Neuron (in vitro differentiated cells): ENCODE measurements at regions not wholly inside any gene's neighbourhood (a gene's known extent, or its start where the extent isn't known, plus 50 kb on each side); places are given as distances from the start of the nearest gene placed in this dataset.
"Not testable (repeated sequence)": the region's sequence is repeated elsewhere in the genome, so short reads cannot be mapped to it uniquely, and the experiment has no call there.

Experiments
- H2AFZ ChIP-seq: one replicate; pipeline ENCODE4 v1.6.1; 2013; ENCODE audit warnings: low read depth, mild to moderate bottlenecking, inconsistent platforms, low read length, moderate library complexity
- H3K27me3 ChIP-seq: one replicate; pipeline ENCODE4 v1.6.1; 2013; ENCODE audit warnings: low read length; ENCODE audit not compliant: insufficient read depth
- H3K36me3 ChIP-seq: one replicate; pipeline ENCODE4 v1.6.1; 2013; ENCODE audit warnings: low read length; ENCODE audit not compliant: insufficient read depth
- H3K4me1 ChIP-seq: one replicate; pipeline ENCODE4 v1.6.1; 2013; ENCODE audit warnings: low read length; ENCODE audit not compliant: insufficient read depth
- H3K4me3 ChIP-seq: 2 replicates; pipeline ENCODE4 v1.5.1; 2013; ENCODE audit warnings: mild to moderate bottlenecking, low read length, moderate library complexity
- H3K9me3 ChIP-seq: one replicate; pipeline ENCODE4 v1.6.1; 2013; ENCODE audit warnings: low read length

DNA sequence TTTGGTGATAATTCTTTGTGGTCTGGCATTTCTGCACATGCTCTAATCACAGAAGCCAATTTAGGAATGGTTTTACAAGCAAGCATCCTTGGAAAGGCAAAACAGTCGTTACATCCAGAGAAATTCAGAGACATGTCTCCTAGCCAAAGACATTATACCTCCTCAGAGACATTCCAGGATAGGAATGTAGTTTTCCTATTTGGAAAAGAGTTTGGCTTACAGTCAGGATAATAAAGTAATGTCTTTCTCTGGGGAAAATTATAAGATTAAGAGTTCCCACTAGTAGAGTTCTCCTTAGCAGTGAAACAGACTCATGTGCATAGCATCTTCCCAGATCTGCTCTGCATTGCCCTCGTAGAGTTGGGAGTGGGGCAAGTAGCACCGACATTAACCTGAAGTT is 753.6 kb upstream of the TMEFF2 start:
- Histone ChIP-seq H3K4me3 (no peak overlapping the region), H3K4me1 (no peaks in the 10 kb centered on the region), H3K36me3 (no peaks in the 10 kb centered on the region), H2AFZ (no peak overlapping the region), H3K27me3 (no peaks in the 10 kb centered on the region), H3K9me3 (no peaks in the 10 kb centered on the region)

DNA sequence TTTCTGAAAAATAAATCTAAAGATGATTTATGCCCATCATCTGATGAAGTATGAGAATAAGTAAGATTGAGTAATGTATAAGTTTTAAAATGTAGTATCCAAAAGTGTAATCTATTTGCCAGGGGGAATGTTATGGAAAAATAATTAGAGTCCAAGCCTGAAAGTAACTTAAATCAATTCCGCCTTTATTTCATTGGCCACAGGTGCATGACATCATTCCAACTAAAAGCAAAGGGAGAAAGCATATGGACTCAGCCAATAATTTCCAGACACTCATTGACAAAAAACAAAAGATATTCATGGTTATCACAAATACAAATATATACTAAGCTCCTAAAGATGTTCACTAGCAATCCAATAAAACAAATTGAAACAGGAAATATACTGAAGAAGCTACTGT is 752.6 kb upstream of the TMEFF2 start:
- Histone ChIP-seq H3K27me3 (no peaks in the 10 kb centered on the region), H3K9me3 (no peaks in the 10 kb centered on the region), H3K36me3 (no peaks in the 10 kb centered on the region), H3K4me1 (no peaks in the 10 kb centered on the region), H3K4me3 (no peak overlapping the region), H2AFZ (no peak overlapping the region)

DNA sequence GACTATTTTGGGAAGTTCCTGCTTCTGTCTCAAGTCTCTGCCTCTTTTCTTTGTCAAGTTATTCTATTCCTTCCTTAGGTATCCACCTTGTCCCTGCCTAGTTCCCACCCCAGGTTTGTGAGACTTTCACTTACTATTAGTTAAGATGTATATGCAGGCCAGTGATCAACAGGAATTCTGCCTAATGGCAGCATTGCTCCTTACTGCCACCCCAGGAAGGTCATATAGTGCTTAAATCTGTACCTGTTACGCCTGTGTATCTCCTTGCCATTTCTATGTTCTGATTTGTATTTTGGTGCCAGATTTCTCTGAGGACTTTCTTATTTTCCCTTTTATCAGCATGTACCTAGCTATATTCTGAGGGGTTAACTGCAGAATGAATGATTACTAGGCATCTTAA is 746.0 kb upstream of the TMEFF2 start:
- H2AFZ ChIP-seq, result no peak overlapping the region
- H3K4me1 ChIP-seq, result no peaks in the 10 kb centered on the region
- H3K36me3 ChIP-seq, result no peaks in the 10 kb centered on the region
- no peak overlapping the region for H3K4me3 ChIP-seq
- H3K9me3 ChIP-seq, result no peaks in the 10 kb centered on the region
- no peaks in the 10 kb centered on the region for H3K27me3 ChIP-seq

DNA sequence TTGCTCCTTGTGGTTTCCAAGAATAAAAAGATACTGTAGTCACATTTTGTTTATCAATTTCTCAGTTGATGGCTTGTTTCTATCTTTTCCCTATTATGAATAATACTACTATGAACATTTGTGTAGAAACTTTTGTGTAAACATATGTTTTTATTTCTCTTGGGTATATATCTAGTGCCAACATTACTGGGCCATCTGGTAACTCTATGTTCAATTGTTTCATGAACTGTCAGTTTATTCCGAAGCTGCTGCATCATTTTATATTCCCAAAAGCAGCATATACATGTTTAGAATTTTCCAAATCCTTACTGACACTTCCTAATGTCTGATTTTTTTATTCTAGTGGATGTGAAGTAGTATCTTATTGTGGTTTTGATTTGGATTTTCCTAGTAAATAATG is 737.6 kb upstream of the TMEFF2 start:
- Histone ChIP-seq H3K4me1 (no peaks in the 10 kb centered on the region), H2AFZ (no peak overlapping the region), H3K27me3 (no peaks in the 10 kb centered on the region), H3K4me3 (no peak overlapping the region), H3K36me3 (no peaks in the 10 kb centered on the region), H3K9me3 (no peaks in the 10 kb centered on the region)

DNA sequence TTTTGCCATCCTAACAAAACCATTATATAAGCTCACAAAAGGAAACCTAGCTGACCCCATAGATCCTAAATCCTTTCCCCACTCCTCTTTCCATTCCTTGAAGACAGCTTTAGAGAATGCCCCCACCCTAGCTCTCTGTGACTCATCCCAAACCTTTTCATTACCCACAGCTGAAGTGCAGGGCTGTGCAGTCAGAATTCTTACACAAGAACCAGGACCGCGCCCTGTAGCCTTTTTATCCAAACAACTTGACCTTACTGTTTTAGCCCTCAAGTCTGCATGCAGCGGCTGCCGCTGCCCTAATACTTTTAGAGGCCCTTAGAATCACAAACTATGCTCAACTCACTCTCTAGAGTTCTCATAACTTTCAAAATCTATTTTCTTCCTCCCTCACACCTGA is 726.9 kb upstream of the TMEFF2 start:
- not testable (repeated sequence) for H3K4me1 ChIP-seq, H3K9me3 ChIP-seq, H3K4me3 ChIP-seq, H3K27me3 ChIP-seq, H3K36me3 ChIP-seq, H2AFZ ChIP-seq

DNA sequence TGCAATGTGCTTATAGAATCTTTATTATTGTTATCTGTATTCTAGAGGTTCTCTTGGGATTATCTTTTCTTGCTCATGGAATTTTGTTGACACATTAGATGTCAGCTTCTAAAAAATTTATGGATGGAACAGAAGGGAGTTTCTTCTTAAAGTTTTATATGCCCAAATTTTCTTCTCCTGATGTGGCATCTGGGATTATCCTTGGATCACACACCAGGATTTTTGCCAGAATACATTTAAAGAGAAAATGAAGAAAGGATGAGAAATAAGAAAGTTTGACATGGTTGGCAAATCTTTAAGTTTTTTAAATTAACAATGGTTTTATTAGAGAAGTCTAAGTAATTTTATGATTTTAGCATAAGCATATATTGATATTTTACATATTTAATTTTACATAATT is 706.7 kb upstream of the TMEFF2 start:
- H3K4me1 ChIP-seq, result no peaks in the 10 kb centered on the region
- no peaks in the 10 kb centered on the region for H3K36me3 ChIP-seq
- no peaks in the 10 kb centered on the region for H3K27me3 ChIP-seq
- H2AFZ ChIP-seq, result no peak overlapping the region
- no peak overlapping the region for H3K4me3 ChIP-seq
- no peaks in the 10 kb centered on the region for H3K9me3 ChIP-seq

DNA sequence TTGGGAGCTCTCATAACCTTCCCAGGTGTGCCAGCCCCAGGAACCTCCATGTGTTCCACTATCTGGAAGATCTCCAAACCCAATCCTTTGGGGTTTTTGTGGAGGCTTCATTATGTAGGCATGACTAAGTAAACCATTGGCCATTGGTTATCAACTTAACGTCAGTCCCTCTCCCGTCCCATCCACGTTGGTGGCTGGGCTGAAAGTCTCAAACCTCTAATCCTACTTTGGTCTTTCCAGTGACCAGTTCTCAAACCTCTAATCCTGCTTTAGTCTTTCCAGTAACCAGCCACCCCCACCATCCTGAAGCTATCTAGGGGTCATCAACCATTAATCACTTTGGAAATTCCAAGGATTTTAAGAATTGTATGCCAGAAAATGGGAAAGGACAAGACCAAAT is 704.7 kb upstream of the TMEFF2 start:
- H3K4me3 ChIP-seq, result no peak overlapping the region
- no peaks in the 10 kb centered on the region for H3K27me3 ChIP-seq
- no peaks in the 10 kb centered on the region for H3K9me3 ChIP-seq
- no peaks in the 10 kb centered on the region for H3K4me1 ChIP-seq
- no peak overlapping the region for H2AFZ ChIP-seq
- no peaks in the 10 kb centered on the region for H3K36me3 ChIP-seq

DNA sequence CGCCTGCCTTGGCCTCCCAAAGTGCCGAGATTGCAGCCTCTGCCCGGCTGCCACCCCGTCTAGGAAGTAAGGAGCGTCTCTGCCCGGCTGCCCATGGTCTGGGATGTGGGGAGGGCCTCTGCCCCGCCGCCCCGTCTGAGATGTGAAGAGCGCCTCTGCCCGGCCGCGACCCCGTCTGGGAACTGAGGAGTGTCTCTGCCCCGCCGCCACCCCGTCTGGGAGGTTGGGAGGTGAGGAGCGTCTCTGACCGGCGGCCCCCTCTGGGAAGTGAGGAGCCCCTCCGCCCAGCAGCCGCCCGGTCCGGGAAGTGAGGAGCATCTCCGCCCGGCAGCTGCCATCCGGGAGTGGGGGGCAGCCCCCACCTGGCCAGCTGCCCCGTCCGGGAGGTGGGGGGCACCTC is 699.2 kb upstream of the TMEFF2 start:
- H3K27me3 ChIP-seq, H3K9me3 ChIP-seq, H3K4me1 ChIP-seq, H3K4me3 ChIP-seq, H3K36me3 ChIP-seq, H2AFZ ChIP-seq: not testable (repeated sequence)

DNA sequence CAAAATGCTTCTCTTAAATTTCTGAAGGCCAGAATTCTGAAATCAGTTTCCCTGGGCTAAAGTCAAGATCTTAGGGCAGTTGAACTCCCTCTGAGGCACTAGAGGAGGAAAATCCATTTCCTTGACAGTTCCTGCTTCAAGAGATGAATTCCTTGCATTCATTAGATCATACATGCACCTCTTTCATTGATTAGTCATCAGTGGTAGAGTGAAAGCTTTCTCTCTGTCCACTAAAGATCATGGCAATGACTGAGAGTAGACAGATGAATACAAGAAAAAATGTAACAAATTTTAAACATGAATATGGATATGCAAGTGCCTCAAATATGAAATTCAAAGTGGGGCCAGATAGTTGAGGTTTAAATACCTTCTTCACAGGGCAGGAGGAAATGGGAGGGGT is 693.4 kb upstream of the TMEFF2 start:
- H3K4me1 ChIP-seq, result peaks cover 2% of the 10 kb centered on the region
- no peaks in the 10 kb centered on the region for H3K27me3 ChIP-seq
- no peak overlapping the region for H2AFZ ChIP-seq
- no peak overlapping the region for H3K4me3 ChIP-seq
- no peaks in the 10 kb centered on the region for H3K36me3 ChIP-seq
- H3K9me3 ChIP-seq, result no peaks in the 10 kb centered on the region

DNA sequence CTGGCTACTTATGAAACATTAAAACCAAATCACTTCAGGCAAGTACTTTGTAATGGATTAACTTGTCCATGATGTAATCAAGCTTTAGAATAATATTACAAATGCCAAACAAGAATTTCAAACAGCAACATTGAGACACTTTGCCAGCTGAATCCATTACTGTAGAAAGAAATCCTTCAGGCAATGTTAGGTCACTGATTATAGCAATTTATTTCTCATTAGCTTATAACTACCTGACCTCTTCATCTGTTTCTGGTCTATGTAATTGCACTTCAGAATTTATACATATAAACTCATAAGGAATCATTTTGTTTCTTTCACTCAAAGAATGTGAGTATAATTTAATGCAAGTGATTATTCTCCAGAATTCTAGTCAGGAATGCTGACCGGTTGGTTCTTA is 692.6 kb upstream of the TMEFF2 start:
- no peaks in the 10 kb centered on the region for H3K36me3 ChIP-seq
- peaks cover 2% of the 10 kb centered on the region for H3K4me1 ChIP-seq
- H3K9me3 ChIP-seq, result no peaks in the 10 kb centered on the region
- no peak overlapping the region for H3K4me3 ChIP-seq
- no peaks in the 10 kb centered on the region for H3K27me3 ChIP-seq
- no peak overlapping the region for H2AFZ ChIP-seq

DNA sequence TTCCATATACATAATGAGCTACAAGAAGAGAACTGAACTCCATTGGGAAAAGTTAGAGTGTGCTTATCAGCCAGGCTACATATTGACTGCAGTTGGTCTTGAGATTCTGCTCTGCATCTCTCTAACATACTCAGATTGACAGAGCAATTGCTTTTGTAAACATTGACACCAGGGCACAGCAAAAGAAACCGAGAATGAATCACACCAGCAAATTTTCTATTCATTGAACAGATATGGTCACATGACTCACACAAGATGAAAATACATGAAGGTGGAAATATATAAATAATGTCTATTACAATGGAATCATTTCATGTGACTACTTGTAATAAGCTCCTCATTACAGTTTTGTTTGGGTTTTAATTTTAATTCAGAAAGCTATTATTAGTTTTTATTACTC is 691.9 kb upstream of the TMEFF2 start:
- peaks cover 2% of the 10 kb centered on the region for H3K4me1 ChIP-seq
- H3K36me3 ChIP-seq, result no peaks in the 10 kb centered on the region
- no peak overlapping the region for H3K4me3 ChIP-seq

DNA sequence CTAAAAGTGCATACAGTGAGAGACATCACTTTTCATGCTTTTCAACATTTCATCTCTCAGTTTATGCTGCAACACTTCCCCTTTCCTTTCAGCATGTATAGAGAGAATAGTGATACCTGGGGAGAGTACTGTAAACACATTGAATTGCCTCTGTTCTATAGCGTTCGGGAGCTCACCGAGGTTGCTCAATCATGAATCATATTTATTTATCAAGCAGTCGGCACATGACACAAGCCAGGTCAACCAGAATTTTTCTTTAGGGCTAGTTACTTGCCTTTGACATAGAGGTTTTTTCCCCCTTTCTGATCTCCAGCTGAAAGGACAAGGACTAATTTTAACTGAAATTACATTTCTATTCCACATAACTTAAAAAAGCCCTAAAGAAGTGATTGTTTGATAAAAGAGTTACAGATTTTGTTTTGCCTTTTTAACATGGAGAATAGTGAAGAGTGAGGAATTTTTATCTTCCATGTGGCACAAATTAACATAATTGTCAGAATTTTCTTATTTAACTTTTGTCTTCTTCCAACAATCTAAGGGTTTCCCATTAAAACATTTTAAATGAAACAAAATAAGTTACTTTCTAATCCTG is 690.9 kb upstream of the TMEFF2 start:
- Histone ChIP-seq H3K27me3 (no peaks in the 10 kb centered on the region), H3K9me3 (no peaks in the 10 kb centered on the region), H3K4me3 (no peak overlapping the region), H2AFZ (no peak overlapping the region), H3K36me3 (no peaks in the 10 kb centered on the region), H3K4me1 (peaks cover 2% of the 10 kb centered on the region)

More for the DNA sequence above, 691.9 kb upstream of the TMEFF2 start:
- Histone ChIP-seq H3K27me3 (no peaks in the 10 kb centered on the region), H2AFZ (no peak overlapping the region), H3K9me3 (no peaks in the 10 kb centered on the region)

DNA sequence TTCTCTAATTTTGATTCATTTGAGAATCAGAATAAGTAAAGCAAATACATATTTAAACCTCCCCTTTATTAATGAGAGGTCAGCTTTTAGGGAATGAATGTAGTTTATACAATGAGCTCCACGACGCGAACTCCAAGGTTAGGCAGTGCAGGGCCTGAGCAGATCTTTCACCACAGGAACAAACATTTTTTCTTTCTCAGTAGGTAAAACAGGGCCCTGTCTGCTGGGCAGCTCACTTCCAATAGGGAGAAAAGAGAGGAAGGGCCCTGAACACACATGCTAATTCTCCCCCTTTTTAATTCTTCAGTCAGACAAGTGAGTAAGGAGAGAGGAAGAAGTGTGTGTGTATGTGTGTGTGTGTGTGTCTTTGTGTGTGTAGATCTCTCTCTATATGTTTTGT is 682.4 kb upstream of the TMEFF2 start:
- H3K36me3 ChIP-seq, result no peaks in the 10 kb centered on the region
- H3K4me3 ChIP-seq, result no peak overlapping the region
- H3K27me3 ChIP-seq, result no peaks in the 10 kb centered on the region
- H2AFZ ChIP-seq, result no peak overlapping the region
- no peaks in the 10 kb centered on the region for H3K4me1 ChIP-seq
- H3K9me3 ChIP-seq, result no peaks in the 10 kb centered on the region

DNA sequence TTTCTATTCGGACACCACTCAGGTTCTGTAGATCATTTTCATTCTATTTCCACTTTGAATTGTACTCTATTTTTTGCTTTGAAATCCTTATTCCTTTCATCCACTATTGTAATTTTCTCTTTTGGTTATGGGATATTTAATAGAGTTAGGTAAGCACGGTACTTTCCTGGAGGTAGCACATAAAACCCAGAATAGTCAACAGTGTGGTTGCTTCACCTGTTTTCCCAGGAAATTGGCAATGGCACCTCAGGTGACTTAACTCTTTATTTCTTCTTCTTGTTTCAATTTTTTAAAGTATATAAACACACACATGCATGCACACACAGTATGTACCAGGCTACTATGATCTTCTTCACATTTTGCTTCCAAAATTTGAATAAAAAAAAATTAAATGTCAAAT is 682.0 kb upstream of the TMEFF2 start:
- Histone ChIP-seq H3K4me3 (no peak overlapping the region), H3K36me3 (no peaks in the 10 kb centered on the region), H3K27me3 (no peaks in the 10 kb centered on the region), H3K9me3 (no peaks in the 10 kb centered on the region), H2AFZ (no peak overlapping the region), H3K4me1 (no peaks in the 10 kb centered on the region)
